GM23338 (cell line): ENCODE measurements at regions not wholly inside any gene's neighbourhood (a gene's known extent, or its start where the extent isn't known, plus 50 kb on each side); places are given as distances from the start of the nearest gene placed in this dataset.

Experiments used
- EZH2 ChIP-seq: fragments of 200-600 bp; sonication (generic); IDR thresholded peaks from one replicate; pipeline ENCODE4 v1.8.0; 2017; ENCODE audit warnings: antibody characterized with exemption, mild to moderate bottlenecking, low read depth; ENCODE audit not compliant: unreplicated experiment
- EZH2phosphoT487 ChIP-seq: fragments of 200-600 bp; sonication (generic); IDR thresholded peaks from one replicate; pipeline ENCODE4 v1.8.1; 2018; ENCODE audit warnings: antibody characterized with exemption; ENCODE audit not compliant: unreplicated experiment
- JUNB ChIP-seq: IDR thresholded peaks from one replicate; pipeline ENCODE4 v1.6.1; 2016; ENCODE audit warnings: antibody characterized with exemption; ENCODE audit not compliant: unreplicated experiment
- POLR2AphosphoS5 ChIP-seq: IDR thresholded peaks from 2 replicates; pipeline ENCODE4 v1.6.1; 2016; ENCODE audit warnings: antibody characterized with exemption, low read depth
- TF ChIP-seq, protein P1 (sequence below), 2 experiments: fragments of 200-600 bp in 1 of 2; sonication (generic) in 1 of 2; conservative IDR thresholded peaks; 2 replicates each; pipeline versions ENCODE4 v1.5.1 to v1.6.1; 2016 to 2017; ENCODE audit warnings: antibody characterized with exemption in 2 of 2, low read depth in 2 of 2, mild to moderate bottlenecking in 2 of 2, moderate library complexity in 1 of 2
- TF ChIP-seq, protein P2 (sequence below): IDR thresholded peaks from 2 replicates; pipeline ENCODE4 v1.6.1; 2016; ENCODE audit warnings: antibody characterized with exemption

GRCh38 chr13:39259371-39260140 lies 221.3 kb downstream of the NHLRC3 start:
- no peak for TF ChIP-seq POLR2AphosphoS5
- no peak for TF ChIP-seq EZH2
- no peak for TF ChIP-seq JUNB
- TF ChIP-seq, protein P1, sequence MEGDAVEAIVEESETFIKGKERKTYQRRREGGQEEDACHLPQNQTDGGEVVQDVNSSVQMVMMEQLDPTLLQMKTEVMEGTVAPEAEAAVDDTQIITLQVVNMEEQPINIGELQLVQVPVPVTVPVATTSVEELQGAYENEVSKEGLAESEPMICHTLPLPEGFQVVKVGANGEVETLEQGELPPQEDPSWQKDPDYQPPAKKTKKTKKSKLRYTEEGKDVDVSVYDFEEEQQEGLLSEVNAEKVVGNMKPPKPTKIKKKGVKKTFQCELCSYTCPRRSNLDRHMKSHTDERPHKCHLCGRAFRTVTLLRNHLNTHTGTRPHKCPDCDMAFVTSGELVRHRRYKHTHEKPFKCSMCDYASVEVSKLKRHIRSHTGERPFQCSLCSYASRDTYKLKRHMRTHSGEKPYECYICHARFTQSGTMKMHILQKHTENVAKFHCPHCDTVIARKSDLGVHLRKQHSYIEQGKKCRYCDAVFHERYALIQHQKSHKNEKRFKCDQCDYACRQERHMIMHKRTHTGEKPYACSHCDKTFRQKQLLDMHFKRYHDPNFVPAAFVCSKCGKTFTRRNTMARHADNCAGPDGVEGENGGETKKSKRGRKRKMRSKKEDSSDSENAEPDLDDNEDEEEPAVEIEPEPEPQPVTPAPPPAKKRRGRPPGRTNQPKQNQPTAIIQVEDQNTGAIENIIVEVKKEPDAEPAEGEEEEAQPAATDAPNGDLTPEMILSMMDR (conservative IDR thresholded peaks at IDR 0.05; ENCODE audit: low read depth in 2 of 2), result no peak
- TF ChIP-seq, protein P2, sequence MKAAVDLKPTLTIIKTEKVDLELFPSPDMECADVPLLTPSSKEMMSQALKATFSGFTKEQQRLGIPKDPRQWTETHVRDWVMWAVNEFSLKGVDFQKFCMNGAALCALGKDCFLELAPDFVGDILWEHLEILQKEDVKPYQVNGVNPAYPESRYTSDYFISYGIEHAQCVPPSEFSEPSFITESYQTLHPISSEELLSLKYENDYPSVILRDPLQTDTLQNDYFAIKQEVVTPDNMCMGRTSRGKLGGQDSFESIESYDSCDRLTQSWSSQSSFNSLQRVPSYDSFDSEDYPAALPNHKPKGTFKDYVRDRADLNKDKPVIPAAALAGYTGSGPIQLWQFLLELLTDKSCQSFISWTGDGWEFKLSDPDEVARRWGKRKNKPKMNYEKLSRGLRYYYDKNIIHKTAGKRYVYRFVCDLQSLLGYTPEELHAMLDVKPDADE, result no peak
- no peak for TF ChIP-seq EZH2phosphoT487
